Activated gamma-delta T cell (primary cell): ENCODE measurements at regions not wholly inside any gene's neighbourhood (a gene's known extent, or its start where the extent isn't known, plus 50 kb on each side); places are given as distances from the start of the nearest gene placed in this dataset.

Source experiments
- DNase-seq: peaks from one replicate; lab custom pipeline; 2025; lab: John Stamatoyannopoulos, UW

GRCh38 chr16:65222536-65222935 is 100.7 kb upstream of the CDH11 start:
- DNase-seq, result no peak

GRCh38 chr16:65222049-65222448 is 100.2 kb upstream of the CDH11 start:
- DNase-seq, result no peak

GRCh38 chr16:65219786-65220185 is 97.9 kb upstream of the CDH11 start:
- no peak for DNase-seq

GRCh38 chr16:65218348-65218747 is 96.5 kb upstream of the CDH11 start:
- DNase-seq, result no peak

- no peak for DNase-seq
These were observed 92.2 kb upstream of the CDH11 start for GRCh38 chr16:65213866-65214595.

GRCh38 chr16:65212791-65213190 is 90.9 kb upstream of the CDH11 start:
- no peak for DNase-seq

GRCh38 chr16:65212240-65212639 is 90.4 kb upstream of the CDH11 start:
- DNase-seq, result no peak

GRCh38 chr16:65202461-65202860 is 80.6 kb upstream of the CDH11 start:
- no peak for DNase-seq

- DNase-seq, result no peak
These were observed 79.6 kb upstream of the CDH11 start for GRCh38 chr16:65201511-65201910.

- DNase-seq, result no peak
These were observed 79.0 kb upstream of the CDH11 start for GRCh38 chr16:65200857-65201256.

GRCh38 chr16:65200156-65200773 is 78.4 kb upstream of the CDH11 start:
- DNase-seq, result no peak

- no peak for DNase-seq
These were observed 74.7 kb upstream of the CDH11 start for GRCh38 chr16:65196420-65197075.

- DNase-seq, result no peak
These were observed 74.1 kb upstream of the CDH11 start for GRCh38 chr16:65195998-65196397.

GRCh38 chr16:65185241-65185778 is 63.4 kb upstream of the CDH11 start:
- DNase-seq, result no peak

- DNase-seq, result no peak
These were observed 59.3 kb upstream of the CDH11 start for GRCh38 chr16:65181071-65181561.

- no peak for DNase-seq
These were observed 56.3 kb upstream of the CDH11 start for GRCh38 chr16:65178151-65178550.

- DNase-seq, result no peak
These were observed 54.7 kb upstream of the CDH11 start for GRCh38 chr16:65176603-65177002.

GRCh38 chr16:65172356-65172755 is 50.5 kb upstream of the CDH11 start:
- DNase-seq, result no peak
